NCI-H1436 (cell line): ENCODE measurements at regions not wholly inside any gene's neighbourhood (a gene's known extent, or its start where the extent isn't known, plus 50 kb on each side); places are given as distances from the start of the nearest gene placed in this dataset.

Experiments
- DNase-seq: peaks from one replicate; lab custom pipeline; 2025; lab: John Stamatoyannopoulos, UW

DNA sequence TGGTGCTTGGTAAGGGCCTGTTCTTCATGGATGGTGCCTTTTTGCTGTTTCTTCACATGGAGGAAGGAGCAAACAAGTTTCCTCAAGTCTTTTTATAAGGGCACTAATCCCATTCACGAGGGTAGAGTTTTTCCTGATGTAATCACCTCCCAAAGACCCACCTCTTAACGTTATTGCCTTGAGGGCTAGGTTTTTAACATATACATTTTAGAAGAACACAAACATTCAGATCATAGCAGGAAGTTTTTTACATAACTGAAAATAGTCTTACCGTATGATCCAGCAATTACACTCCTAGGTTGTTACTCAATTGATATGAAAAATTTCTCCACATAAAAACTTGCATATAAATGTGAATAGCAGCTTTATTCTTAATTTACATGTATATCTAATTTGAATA, 976.3 kb downstream of the DSC3 start:
- DNase-seq = no peak

DNA sequence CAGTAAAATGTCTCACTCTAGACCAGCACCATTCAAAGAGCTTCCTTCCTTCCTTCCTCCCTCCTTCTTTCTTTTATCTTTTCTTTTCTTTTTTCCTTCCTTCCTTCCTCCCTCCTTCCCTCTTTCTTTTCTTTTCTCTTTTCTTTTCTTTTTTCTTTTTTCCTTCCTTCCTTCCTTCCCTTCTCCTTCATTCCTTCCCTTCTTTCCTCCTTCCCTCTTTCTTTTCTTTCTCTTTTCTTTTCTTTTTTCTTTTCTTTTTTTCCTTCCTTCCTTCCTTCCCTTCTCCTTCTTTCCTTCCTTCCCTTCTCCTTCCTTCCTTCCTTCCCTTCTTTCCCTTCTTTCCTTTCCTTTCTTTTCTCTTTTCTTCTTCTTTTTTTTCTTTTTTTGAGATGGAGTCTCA, 985.1 kb downstream of the DSC3 start:
- DNase-seq = no peak

DNA sequence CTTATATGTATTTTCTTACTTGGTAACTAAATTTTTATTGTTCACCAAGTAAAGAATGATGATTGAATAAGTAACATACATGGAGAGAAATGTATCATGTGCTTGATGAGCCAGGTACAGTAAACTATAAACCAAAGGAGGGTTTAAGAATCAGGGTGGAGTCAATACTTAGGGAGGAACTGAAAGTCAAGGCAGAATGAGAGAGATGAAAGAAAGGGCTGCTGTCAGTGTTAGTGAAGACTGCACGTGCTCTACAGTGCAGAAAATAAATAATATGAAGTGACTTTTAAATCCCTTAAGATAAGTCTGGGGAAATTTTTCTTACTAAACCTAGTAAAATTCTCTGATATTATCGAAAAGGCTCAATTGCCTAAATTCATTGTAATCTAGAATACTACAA, 986.0 kb downstream of the DSC3 start:
- no peak for DNase-seq

DNA sequence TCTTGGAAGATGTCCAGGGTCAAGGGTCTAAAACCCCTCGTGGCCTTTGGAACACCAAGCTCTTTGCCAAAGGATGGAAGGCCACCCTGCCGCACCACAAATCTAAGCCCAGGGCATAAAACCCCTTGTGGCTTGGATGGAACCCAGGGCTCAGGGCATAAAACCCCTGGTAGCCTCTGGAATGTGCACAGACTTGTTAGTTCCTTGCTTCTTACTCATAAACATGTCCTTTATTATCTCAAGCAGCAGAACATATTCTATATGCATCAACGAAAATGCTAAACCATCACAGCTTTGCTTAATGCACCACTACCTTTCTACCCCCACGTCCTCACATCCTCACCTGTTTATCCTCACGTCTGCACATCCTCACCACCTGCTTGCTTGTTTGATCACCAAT, 998.0 kb downstream of the DSC3 start:
- no peak for DNase-seq

DNA sequence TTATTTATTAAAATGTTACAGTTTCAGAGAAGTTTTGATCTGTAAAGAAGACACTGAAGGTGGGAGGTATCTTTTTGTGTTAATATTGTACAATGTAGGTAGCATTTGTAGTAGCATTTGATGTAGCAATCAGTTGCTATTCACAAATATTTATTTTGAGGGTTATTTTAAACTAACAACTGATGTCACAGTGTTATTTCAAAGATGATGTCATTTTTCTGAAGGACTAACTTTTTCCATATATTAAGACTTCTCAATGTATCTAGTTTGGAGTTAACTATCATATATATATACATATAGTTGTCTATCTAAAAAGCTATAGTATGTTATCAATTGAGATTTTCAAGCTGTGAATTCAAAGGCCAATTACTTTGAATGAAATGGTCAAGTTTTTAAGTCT, 1003.3 kb downstream of the DSC3 start:
- no peak for DNase-seq

DNA sequence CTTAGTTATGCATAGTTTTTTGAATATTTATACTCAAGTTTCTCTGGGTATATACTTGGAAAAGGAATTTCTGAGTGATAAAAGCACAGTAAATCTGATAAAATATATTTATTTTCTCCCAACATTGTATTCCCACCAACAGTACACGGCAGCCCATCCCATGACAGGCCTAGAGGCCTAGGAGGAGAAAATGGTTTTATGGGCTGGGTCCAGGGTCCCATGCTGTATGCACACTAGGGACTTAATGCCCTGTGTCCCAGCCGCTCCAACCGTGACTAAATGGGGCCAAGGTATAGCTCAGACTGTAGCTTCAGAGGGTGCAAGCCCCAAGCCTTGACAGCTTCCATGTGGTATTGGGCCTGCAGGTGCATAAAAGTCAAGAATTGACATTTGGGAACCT, 1007.7 kb downstream of the DSC3 start:
- DNase-seq = no peak

DNA sequence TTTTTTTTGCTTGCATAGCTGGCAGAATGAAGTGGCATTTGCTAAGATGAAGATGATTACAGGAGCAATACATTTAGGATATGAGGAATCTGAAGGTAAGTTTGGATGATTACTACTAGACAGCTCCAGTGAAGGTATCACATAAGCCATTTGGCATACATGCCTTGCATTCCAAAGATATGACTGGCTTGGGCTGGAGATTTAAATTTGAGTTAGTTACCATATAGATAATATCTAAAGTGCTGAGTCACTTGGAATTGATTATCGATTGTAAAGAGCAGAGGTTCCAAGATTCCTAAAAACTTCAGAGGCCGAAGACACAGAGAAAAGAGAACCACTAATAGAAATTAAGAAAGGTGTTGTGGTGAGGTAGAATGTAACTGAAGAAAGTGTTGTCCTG, 1026.4 kb downstream of the DSC3 start:
- DNase-seq = no peak

DNA sequence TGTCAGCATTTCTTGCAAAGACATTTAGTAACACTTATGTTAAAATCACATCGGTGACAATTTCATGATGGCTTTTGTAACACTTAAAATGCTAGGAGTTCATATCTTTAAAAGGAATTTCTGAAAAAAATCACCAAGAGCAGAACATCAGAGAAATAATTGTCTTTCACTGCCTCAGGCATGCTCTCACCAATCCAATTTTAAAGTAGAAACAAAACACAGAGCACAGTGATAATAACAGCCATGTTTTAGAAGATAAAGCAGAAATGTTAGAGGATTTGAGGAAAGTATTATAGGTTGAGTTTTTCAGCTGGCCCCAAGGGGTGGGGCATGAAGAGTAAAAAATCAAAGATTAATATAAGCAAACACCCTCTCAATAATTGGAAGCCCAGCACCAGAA, 1037.6 kb downstream of the DSC3 start:
- DNase-seq = no peak

DNA sequence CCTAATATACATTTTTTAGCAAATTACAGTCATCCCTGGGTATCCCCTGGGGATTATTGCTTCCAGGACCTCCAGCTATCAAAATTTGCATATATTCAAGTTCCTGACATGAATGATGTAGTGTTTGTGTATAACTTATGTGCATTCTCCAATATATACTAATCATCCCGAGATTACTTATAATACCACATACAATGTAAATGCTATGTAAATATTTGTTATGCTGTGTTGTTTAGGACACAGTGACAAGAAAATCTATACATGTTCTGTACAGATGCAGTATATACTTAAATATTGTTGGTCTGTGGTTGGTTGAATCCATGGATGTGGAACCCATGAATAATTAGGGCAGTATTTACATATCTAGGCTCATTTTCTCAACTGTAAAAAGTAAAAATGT, 1060.3 kb downstream of the DSC3 start:
- DNase-seq = no peak

DNA sequence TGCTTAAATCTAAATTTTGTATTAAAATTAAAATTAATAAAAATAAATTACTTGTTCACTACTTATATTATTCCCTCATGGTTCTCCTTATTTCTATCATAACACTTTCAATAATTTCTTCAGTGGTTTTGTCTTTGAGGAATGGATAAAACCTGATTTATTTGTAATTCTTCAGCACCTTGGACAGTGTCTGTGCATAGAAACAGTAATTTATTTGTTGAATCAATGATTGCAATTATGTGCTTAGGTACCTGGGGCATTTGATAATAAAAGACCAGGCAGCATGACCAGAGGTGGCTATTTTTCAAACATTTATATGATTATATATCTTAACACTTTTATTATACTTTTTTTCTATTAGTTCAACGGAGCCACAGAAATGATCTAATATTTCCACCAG, 1062.7 kb downstream of the DSC3 start:
- DNase-seq = no peak

DNA sequence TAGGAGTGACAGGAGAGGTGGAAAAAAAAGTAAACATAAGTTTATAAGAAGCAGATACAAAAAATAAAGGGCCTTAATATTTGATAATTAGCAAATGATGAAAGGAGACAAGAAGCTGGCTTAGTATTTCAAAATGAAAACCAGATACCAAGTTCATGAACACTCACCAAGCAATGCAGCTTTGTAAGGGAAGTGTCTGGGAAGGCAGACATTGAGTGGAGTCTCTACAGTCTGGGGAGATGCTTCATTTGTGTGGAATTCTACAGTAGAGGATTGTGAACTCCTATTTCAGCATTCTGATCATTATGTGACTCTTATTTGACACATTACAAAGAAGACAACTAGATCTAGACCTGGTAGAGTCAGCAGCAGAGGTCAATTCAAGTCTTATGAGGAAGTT, 1072.7 kb downstream of the DSC3 start:
- no peak for DNase-seq

DNA sequence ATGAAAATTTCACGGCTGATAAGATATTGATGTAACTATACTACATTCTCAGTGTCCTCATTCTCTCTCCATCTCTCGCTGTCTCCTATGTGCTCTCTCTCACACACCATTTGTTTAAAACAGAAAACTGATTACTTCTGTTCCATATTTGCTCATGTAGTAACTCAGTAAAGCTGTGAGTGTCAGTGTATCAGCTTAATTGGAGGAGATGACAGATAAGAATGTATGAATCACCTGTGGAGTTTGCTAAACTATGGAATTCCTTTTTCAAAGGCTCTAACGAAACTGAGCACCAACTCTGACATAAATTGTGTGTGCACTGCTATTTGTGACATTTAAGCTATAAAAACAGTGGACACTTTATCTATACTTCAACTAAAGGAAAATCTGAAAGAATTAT, 1080.0 kb downstream of the DSC3 start:
- DNase-seq = no peak

DNA sequence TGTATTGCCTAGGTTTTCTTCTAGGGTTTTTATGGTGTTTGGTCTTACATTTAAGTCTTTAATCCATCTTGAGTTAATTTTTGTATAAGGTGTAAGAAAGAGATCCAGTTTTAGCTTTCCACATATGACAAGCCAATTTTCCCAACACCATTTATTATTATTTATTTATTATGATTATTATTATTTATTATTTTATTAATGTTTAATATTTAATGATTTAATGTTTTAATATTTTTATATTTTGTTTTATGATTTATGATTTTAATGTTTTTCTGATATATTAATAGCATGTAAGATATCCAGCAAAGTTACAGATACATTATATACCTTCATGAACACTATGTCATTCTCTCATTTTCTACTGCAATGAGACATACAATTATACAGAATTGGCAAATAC, 1082.0 kb downstream of the DSC3 start:
- no peak for DNase-seq

DNA sequence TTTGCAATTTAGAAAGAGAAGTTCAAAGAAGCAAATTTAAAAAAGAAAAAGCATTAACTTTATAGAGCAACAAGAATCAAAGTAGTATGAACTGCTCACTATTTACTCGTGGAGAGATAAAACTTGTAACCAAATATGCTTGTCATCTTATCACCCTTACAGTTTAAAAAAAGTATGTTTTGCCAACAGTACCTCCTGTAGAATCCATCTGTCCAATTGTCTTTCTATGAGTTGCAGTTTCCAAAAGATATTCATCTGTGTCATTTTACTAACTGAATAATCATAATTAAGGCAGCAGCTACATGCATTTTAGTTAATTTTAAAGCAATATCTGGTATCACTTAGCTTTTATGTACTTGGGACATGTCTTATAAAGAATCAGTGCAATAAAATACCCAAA, 1112.3 kb downstream of the DSC3 start:
- DNase-seq = no peak

DNA sequence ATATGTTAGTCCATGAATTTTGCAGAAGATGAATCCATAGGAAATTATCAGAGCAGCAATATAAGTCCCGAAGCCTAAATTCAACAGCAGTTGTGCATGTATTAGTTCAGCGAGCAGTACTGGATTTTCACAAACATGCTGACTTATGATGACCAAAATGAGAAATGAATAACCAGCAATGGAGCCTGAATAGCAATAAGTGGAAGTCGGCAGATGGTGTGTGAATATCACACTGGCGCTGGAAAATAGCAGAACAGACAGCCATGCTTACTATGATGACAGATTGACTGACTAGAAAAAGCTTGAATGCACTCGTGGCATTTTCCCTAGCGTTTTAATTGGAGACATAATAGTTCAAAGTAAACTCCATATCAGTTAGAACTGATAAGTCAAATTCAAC, 1114.5 kb downstream of the DSC3 start:
- DNase-seq = no peak

DNA sequence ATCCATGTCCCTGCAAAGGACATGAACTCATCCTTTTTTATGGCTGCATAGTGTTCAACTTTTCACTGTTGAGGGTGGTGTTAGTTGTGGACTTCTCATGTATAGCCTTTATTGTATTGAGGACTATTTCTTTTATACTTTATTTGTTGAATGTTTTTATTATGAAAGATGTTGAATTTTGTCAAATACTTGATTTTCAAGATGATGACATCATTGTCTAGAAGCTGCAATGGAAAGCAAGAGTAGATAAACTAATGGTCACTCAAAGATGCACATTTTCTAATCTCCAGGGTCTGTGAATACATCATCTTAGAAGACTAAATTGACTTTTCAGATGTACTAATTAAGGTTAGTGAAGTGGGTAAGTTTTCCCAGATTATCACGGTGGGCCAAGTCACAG, 1117.0 kb downstream of the DSC3 start:
- DNase-seq = no peak

DNA sequence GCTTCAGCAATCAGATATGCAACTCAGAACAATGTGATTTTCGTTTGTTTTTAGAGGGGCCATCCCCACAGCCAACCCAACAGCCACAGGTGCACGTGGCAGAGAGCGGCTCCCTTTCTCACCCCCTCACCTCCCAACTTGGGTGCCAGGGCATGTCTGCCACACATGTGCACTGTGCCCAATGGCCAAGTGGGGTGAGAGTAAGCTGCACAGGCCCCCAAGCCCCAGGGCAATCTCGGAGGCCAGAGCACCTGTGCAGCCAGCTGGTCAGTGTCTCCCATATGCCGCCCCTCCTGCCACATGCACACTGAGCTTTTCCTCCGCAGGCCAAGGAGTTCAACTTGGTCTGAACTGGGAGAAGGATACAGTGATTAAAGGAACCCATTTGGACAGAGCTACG, 1130.2 kb downstream of the DSC3 start:
- no peak for DNase-seq

DNA sequence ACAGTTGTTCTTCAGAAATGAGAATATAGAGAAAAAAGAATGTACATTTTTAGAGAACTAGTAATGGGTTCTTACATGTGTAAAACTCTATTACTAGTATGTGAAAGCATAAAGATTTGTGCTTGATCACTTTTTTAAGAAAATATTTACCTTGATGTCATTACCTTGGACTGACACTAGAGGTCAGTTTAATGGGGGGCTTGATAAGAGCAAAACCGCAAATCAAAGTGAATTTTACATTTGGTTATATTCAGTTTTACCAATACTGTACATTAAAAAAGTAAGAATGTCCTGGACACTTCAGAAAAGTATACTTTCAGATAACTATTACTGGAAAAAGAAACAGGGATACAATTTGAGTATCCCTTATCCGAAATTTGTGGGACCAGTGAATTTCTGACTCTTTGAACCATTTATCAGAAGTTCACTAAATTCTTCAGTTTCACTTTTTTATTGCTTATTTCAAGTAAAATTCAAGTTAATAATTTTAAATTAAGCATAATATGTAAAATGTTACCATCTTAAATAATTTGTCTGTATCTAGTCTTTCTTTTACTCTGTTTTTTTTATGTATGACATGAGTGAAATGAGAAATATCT, 1149.5 kb downstream of the DSC3 start:
- DNase-seq = no peak

DNA sequence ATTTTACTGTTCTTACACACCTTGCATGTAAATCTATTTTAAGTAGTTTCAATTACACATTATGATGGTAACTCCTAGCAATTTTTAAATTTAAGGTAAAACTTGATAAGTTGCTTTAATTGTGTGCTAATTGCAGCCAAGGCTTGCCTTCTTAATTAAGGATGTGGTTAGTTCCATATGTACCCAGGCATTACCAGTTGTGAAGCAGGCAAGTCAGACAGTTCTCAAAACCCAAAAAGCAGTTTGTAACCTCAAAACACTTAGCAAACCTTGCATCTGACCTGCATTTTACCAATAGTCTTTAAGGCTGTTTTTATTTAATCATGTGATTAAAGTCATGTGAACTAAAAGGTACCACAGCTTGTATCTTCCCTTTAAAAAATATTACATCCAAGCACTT, 1159.4 kb downstream of the DSC3 start:
- no peak for DNase-seq

DNA sequence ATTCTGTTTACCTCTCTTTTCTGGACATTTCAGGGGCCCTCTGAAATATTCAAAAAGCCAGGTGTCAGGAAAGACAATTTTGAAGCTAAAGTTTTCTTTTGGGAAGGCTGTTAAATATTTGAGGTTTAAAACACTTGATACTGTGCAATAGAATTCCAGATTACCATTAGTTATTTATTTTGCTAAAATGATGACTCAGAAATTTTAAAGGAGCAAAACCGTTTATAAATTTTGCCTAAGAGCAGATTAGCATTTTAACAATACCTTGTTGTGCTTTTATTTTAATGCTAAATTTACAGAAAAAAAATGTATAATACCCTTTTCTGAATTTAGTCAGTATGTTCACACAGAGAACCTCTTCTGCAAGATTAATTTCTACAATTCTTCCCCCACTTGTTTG, 1159.9 kb downstream of the DSC3 start:
- DNase-seq = no peak

DNA sequence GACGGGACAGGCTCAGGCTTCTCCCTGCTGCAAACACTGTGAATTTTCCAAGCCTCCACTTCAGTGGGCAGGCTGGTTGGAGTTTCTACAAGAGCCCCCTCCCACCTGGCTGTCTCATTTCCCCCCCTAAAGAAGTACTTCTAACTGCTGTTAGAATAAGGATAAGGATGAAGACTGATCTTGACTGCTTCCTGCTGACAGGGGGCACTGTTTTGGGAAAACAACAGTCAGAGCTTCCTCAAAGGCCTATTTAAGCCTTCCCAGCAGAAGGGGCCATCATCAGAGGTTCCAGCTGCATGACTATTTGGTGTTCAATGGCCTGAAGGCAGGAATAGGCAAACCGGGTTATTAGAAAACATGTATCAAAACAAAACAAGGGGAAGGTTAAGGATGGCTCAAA, 1162.8 kb downstream of the DSC3 start:
- DNase-seq = no peak

DNA sequence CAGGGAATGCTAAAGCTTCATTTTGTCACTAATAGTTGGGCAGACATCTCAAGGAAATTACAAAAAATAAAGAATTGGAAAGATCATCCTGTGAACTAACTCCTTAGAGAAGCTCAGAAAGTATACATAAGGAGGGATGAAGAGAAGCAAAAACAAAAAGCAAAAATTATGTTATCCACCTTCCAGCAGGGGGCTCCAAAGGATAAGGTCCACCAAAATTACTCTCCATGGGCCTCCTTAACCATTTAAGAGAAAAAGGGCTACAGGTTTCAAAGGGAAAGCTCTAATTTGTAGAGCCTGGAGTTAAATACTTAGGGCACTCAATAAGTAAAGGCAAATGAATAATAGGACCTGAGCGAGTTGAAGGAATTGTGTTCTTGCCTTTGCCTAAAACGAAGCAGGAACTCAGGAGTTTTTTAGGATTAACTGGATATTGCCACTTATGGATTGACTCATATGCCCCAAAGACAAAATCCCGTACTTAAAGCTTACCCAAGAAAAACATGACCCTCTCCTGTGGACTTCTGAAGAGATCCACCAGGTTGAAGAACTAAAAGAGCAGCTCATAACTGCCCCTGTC, 1167.9 kb downstream of the DSC3 start:
- DNase-seq = peak; percentile 3

DNA sequence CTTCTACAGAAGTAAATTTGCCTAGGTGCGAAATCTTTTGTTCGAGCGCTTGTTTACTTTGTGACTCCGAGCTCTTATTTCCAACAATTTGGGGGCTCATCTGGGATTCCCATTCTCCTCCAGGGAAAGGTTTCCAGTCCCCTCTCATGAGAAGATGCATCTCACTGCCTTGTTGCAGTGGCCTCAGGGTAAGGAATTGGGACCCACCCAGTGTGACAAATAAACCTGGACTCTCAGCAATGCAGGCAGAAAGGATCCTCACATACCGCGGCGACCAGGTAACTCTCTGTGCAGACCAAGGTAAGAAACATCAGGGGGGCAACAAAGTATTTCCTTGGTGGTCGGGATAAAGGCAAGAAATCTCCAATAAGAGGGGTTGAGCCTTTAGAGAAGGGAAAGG, 1169.3 kb downstream of the DSC3 start:
- DNase-seq = no peak

DNA sequence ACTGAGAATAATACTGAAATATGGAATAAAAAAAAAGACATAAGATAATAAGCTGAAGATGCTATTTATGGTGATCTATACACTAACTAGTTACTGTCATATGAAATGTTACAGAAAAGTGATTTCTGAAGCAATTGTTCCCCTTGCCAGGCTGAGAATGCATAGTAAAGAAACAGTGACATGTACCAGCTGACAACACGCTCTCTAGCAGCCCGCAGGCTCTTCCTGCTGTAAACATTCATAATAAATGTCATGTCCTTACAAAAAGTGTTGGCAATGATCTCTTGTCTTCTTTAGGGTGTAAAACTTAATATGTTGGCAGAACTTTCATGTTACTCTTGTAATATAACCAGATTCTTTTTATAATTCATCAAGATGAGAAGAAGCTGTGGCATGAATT, 1171.3 kb downstream of the DSC3 start:
- DNase-seq = no peak

DNA sequence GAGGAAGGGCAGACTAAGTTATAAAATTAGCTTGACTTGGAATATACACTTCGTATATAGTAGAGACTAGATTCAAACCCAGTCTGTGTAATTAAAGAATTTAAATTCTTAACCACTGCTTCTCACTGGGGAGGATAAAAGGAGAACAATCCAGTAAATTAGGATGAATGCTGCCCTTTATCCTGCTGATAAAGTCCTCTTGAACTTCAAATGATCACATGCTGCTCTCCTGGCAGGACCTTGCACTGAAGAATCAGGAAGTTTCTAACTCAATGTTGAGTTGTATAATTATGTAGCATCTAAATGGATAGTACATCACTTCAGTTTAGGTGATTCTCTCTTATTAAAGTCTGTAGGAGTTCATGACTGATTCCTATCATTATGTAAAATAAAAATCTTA, 1179.7 kb downstream of the DSC3 start:
- no peak for DNase-seq
